Activated T-cell treated with anti-CD3 and anti-CD28 coated beads, Interleukin-2, amount 50 U/mL, for 4 hours (primary cell): ENCODE measurements at regions not wholly inside any gene's neighbourhood (a gene's known extent, or its start where the extent isn't known, plus 50 kb on each side); places are given as distances from the start of the nearest gene placed in this dataset.

Source experiments
- ATAC-seq, 2 donors: fragments of 200-7000 bp; cut with Tn5 transposase; one replicate each; pipeline ENCODE4 v1.10.0; 2021
- DNase-seq: peaks from one replicate; pipeline ENCODE4 v3.0.0-alpha.2; 2020
- H3K27me3 Mint-ChIP-seq: one replicate; pipeline ENCODE4 v1.8.0; 2021; ENCODE audit warnings: low read depth, mixed read lengths
- H3K36me3 Mint-ChIP-seq: one replicate; pipeline ENCODE4 v1.8.0; 2022; ENCODE audit warnings: mixed read lengths; ENCODE audit not compliant: insufficient read depth
- H3K4me1 Mint-ChIP-seq: one replicate; pipeline ENCODE4 v1.8.0; 2021; ENCODE audit warnings: low read depth, mixed read lengths
- H3K4me3 Mint-ChIP-seq: one replicate; pipeline ENCODE4 v1.8.0; 2021; ENCODE audit warnings: mild to moderate bottlenecking, moderate library complexity, mixed read lengths
- H3K9me3 Mint-ChIP-seq: one replicate; pipeline ENCODE4 v1.8.0; 2021; ENCODE audit warnings: mixed read lengths

- DNase-seq (no peak), ATAC-seq (no peak)
- Mint-ChIP-seq H3K4me3 (no peak overlapping the region), H3K36me3 (no peaks in the 10 kb centered on the region), H3K9me3 (no peaks in the 10 kb centered on the region), H3K4me1 (peaks cover 24% of the 10 kb centered on the region), H3K27me3 (peaks cover 2% of the 10 kb centered on the region)
These were observed 747.4 kb downstream of the UQCRFS1 start for GRCh38 chr19:28465371-28466086.

GRCh38 chr19:28463493-28464053 is 749.4 kb downstream of the UQCRFS1 start:
- Mint-ChIP-seq H3K4me1 (peaks cover 18% of the 10 kb centered on the region), H3K9me3 (no peaks in the 10 kb centered on the region), H3K36me3 (no peaks in the 10 kb centered on the region), H3K4me3 (no peak overlapping the region), H3K27me3 (peaks cover 2% of the 10 kb centered on the region)
- DNase-seq (no peak), ATAC-seq (no peak)

GRCh38 chr19:28457620-28458019 is 755.3 kb downstream of the UQCRFS1 start:
- Mint-ChIP-seq H3K27me3 (peaks cover 2% of the 10 kb centered on the region), H3K4me3 (no peak overlapping the region), H3K4me1 (peaks cover 3% of the 10 kb centered on the region), H3K36me3 (no peaks in the 10 kb centered on the region), H3K9me3 (no peaks in the 10 kb centered on the region)
- ATAC-seq (no peak), DNase-seq (no peak)

GRCh38 chr19:28456708-28457320 is 756.1 kb downstream of the UQCRFS1 start:
- H3K4me3 Mint-ChIP-seq = no peak overlapping the region
- H3K27me3 Mint-ChIP-seq = peaks cover under 1% of the 10 kb centered on the region
- peaks cover 3% of the 10 kb centered on the region for H3K4me1 Mint-ChIP-seq
- no peaks in the 10 kb centered on the region for H3K36me3 Mint-ChIP-seq
- DNase-seq (no peak), ATAC-seq (no peak)
- no peaks in the 10 kb centered on the region for H3K9me3 Mint-ChIP-seq

- H3K36me3 Mint-ChIP-seq = no peaks in the 10 kb centered on the region
- DNase-seq = no peak
- H3K4me1 Mint-ChIP-seq = peaks cover 3% of the 10 kb centered on the region
- H3K27me3 Mint-ChIP-seq = no peaks in the 10 kb centered on the region
- H3K9me3 Mint-ChIP-seq = no peaks in the 10 kb centered on the region
- ATAC-seq = no peak
- H3K4me3 Mint-ChIP-seq = no peak overlapping the region
These were observed 756.7 kb downstream of the UQCRFS1 start for GRCh38 chr19:28456252-28456651.

GRCh38 chr19:28454083-28454482 is 758.9 kb downstream of the UQCRFS1 start:
- H3K9me3 Mint-ChIP-seq = no peaks in the 10 kb centered on the region
- no peaks in the 10 kb centered on the region for H3K27me3 Mint-ChIP-seq
- H3K4me3 Mint-ChIP-seq = no peak overlapping the region
- ATAC-seq (no peak), DNase-seq (no peak)
- H3K36me3 Mint-ChIP-seq = no peaks in the 10 kb centered on the region
- H3K4me1 Mint-ChIP-seq = no peaks in the 10 kb centered on the region

GRCh38 chr19:28453420-28453819 is 759.5 kb downstream of the UQCRFS1 start:
- H3K9me3 Mint-ChIP-seq = no peaks in the 10 kb centered on the region
- DNase-seq = no peak
- no peak for ATAC-seq
- H3K4me3 Mint-ChIP-seq = no peak overlapping the region
- no peaks in the 10 kb centered on the region for H3K27me3 Mint-ChIP-seq
- H3K4me1 Mint-ChIP-seq = no peaks in the 10 kb centered on the region
- H3K36me3 Mint-ChIP-seq = no peaks in the 10 kb centered on the region

- Mint-ChIP-seq H3K9me3 (peaks cover 6% of the 10 kb centered on the region), H3K4me3 (no peak overlapping the region), H3K36me3 (no peaks in the 10 kb centered on the region), H3K4me1 (no peaks in the 10 kb centered on the region), H3K27me3 (no peaks in the 10 kb centered on the region)
- ATAC-seq (no peak), DNase-seq (no peak)
These were observed 763.1 kb downstream of the UQCRFS1 start for GRCh38 chr19:28449803-28450202.

GRCh38 chr19:28446511-28446910 is 766.4 kb downstream of the UQCRFS1 start:
- ATAC-seq (no peak), DNase-seq (no peak)
- Mint-ChIP-seq H3K27me3 (no peaks in the 10 kb centered on the region), H3K4me1 (no peaks in the 10 kb centered on the region), H3K36me3 (no peaks in the 10 kb centered on the region), H3K9me3 (peaks cover 6% of the 10 kb centered on the region), H3K4me3 (no peak overlapping the region)

- Mint-ChIP-seq H3K4me3 (no peak overlapping the region), H3K27me3 (no peaks in the 10 kb centered on the region), H3K9me3 (peaks cover 6% of the 10 kb centered on the region), H3K36me3 (no peaks in the 10 kb centered on the region), H3K4me1 (no peaks in the 10 kb centered on the region)
- no peak for ATAC-seq
- no peak for DNase-seq
These were observed 767.1 kb downstream of the UQCRFS1 start for GRCh38 chr19:28445826-28446225.

- no peaks in the 10 kb centered on the region for H3K36me3 Mint-ChIP-seq
- no peak overlapping the region for H3K4me3 Mint-ChIP-seq
- no peak for DNase-seq
- peaks cover 6% of the 10 kb centered on the region for H3K9me3 Mint-ChIP-seq
- no peaks in the 10 kb centered on the region for H3K4me1 Mint-ChIP-seq
- ATAC-seq = no peak
- H3K27me3 Mint-ChIP-seq = no peaks in the 10 kb centered on the region
These were observed 768.6 kb downstream of the UQCRFS1 start for GRCh38 chr19:28444362-28444761.

- H3K4me1 Mint-ChIP-seq = no peaks in the 10 kb centered on the region
- ATAC-seq = no peak
- H3K9me3 Mint-ChIP-seq = peaks cover 6% of the 10 kb centered on the region
- H3K27me3 Mint-ChIP-seq = no peaks in the 10 kb centered on the region
- H3K36me3 Mint-ChIP-seq = no peaks in the 10 kb centered on the region
- H3K4me3 Mint-ChIP-seq = no peak overlapping the region
- DNase-seq = no peak
These were observed 769.6 kb downstream of the UQCRFS1 start for GRCh38 chr19:28443361-28443760.

- no peak for DNase-seq
- Mint-ChIP-seq H3K9me3 (peaks cover 9% of the 10 kb centered on the region), H3K27me3 (no peaks in the 10 kb centered on the region), H3K4me1 (peaks cover 22% of the 10 kb centered on the region), H3K36me3 (no peaks in the 10 kb centered on the region), H3K4me3 (no peak overlapping the region)
- ATAC-seq = no peak
These were observed 775.3 kb downstream of the UQCRFS1 start for GRCh38 chr19:28437390-28438346.

- H3K9me3 Mint-ChIP-seq = peaks cover 16% of the 10 kb centered on the region
- no peak for ATAC-seq
- no peaks in the 10 kb centered on the region for H3K36me3 Mint-ChIP-seq
- H3K27me3 Mint-ChIP-seq = no peaks in the 10 kb centered on the region
- no peak overlapping the region for H3K4me3 Mint-ChIP-seq
- peaks cover 22% of the 10 kb centered on the region for H3K4me1 Mint-ChIP-seq
- DNase-seq = no peak
These were observed 776.6 kb downstream of the UQCRFS1 start for GRCh38 chr19:28436320-28436719.
